GM21825 (cell line): ENCODE measurements at regions not wholly inside any gene's neighbourhood (a gene's known extent, or its start where the extent isn't known, plus 50 kb on each side); places are given as distances from the start of the nearest gene placed in this dataset.
"Not testable (repeated sequence)": the region's sequence is repeated elsewhere in the genome, so short reads cannot be mapped to it uniquely, and the experiment has no call there.

Experiments used
- ATAC-seq: cut with Tn5 transposase; IDR thresholded peaks from one replicate; pipeline ENCODE4 v1.9.1; 2021; ENCODE audit warnings: mild to moderate bottlenecking, moderate library complexity; ENCODE audit not compliant: unreplicated experiment

GRCh38 chr20:40634891-40635290 is 54.1 kb downstream of the MAFB start:
- ATAC-seq, result no peak

DNA sequence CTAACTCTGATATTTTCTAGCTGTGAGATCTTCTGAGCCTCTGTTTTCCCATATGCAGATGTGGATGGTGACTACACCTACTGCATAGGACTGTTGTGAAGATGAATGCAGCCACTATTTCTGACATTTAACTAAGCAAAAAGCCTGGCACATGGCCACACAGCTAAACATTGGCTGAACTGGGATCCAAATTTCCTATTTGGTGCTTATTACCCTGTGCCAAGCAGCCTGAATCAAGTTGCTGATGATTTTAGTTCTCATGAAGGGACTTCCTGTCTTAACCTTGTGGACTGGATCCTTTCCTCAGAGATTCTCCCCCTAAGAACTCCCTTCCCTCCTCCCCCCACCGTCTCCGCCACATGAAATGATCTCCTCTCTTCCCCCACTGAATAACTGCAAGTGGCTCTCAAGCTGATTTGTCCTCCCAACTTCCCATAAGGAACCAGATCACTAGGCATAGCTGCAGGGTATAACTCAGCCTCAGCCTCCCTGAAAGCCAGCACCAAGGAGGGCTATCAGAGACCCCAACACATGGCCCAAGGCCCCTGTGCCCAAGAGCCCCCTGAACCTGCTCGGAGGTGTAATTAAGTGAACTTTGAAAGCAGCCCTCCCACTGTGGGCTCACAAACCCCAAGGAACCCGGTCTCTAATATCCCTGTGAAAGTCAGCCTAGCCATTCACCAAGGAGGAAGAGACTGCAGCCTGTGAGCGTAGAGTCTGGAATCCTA is 55.7 kb downstream of the MAFB start:
- ATAC-seq, result no peak

GRCh38 chr20:40632346-40632976 is 56.6 kb downstream of the MAFB start:
- ATAC-seq, result no peak

GRCh38 chr20:40631119-40631631 is 57.9 kb downstream of the MAFB start:
- ATAC-seq, result no peak

DNA sequence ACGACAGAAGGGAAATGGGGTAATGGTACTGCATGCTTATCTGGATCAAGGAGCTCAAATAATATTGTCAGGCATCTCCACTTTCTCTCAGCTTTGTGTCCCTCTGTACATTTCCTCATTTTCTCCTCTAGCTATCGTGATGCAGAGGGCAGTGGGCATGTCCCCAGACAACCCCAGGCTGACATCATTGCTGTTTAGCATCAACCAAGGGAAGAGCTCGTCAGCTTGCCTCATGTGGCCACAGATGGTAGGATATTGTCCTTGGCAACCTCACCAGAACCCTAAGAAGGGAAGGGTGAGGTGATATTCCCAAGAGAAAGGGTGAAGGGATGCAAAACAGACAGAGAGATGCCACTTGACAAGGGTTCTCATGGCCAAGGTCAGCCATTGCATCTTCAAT is 58.3 kb downstream of the MAFB start:
- no peak for ATAC-seq

GRCh38 chr20:40630099-40630498 is 58.9 kb downstream of the MAFB start:
- ATAC-seq, result no peak

DNA sequence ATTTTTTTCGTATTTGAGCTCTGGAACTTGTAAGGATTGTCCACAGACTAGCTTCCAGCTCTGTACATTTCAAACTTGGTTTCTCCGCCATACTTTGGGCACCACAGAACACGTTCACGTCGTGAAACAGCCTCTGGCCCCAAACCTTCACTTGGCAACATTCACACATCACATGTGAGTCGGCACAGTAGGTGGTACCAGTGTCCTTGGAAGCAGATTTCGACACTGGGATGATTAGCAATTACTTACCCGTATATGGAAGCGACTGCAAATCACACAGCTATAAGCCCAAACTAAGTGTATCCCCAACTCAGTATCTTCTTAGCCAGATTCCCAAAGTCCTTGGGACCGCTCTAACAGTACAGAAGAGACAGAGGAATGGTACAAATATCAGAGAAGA is 60.2 kb downstream of the MAFB start:
- no peak for ATAC-seq

GRCh38 chr20:40619053-40619452 is 70.0 kb downstream of the MAFB start:
- not testable (repeated sequence) for ATAC-seq

- no peak for ATAC-seq
Observed at GRCh38 chr20:40617594-40617993, 71.4 kb downstream of the MAFB start.

DNA sequence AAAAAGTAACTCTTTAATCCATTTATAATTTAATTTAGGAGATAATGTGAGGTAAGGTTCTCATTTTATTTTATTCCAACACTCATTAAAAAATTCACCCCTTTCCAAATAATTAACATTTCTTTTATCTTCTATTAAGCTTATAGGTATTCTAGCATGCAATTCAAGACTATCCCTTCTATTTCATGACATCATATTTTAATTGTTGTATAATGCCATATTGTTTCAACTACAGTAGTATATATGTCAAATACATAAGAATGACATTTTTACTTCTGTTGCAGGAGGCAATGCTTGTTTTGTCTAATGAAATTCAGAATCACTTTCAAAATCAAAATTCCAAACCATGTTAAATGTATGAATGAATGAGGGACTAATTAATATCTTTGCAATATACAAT is 76.2 kb downstream of the MAFB start:
- ATAC-seq, result no peak

- no peak for ATAC-seq
Observed at GRCh38 chr20:40612247-40612646, 76.8 kb downstream of the MAFB start.

DNA sequence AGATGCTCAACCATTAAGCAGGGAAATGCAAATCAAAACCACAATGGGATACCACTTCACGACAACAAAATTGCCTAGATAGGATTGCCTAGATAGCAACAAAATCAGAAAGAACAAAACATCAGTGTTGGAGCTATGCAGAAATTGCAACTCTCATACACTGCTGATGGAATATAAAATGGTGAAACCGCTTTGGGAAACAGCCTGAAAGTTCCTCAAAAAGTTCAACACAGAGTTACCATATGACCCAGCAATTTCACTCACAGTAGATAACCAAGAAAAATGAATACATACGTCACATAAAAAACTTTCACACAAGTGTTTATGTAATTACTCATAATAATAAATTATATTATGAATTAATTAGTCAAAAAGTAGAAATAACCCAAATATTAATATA is 78.3 kb downstream of the MAFB start:
- ATAC-seq, result no peak

DNA sequence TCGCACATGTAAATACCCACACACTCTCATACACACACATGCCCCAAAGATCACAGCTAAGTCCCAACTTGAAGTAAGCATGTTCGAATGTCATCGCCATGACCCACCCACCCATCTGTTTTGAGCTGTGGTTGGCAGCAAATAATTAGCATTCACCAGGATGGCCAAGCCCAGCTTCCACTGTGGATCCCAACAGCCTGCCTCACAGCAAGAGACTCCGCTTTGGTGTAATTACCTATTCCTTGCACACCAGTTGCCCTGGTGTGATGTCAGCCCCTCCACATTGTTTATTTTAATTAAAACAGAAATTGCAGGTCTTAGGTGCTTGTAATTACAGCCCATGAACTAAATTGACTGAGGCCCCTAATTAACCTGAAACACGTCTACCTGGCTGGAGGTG is 81.1 kb downstream of the MAFB start:
- no peak for ATAC-seq

- no peak for ATAC-seq
Observed at GRCh38 chr20:40606660-40607059, 82.4 kb downstream of the MAFB start.

GRCh38 chr20:40606237-40606636 is 82.8 kb downstream of the MAFB start:
- ATAC-seq, result no peak

GRCh38 chr20:40604416-40604815 is 84.6 kb downstream of the MAFB start:
- no peak for ATAC-seq

DNA sequence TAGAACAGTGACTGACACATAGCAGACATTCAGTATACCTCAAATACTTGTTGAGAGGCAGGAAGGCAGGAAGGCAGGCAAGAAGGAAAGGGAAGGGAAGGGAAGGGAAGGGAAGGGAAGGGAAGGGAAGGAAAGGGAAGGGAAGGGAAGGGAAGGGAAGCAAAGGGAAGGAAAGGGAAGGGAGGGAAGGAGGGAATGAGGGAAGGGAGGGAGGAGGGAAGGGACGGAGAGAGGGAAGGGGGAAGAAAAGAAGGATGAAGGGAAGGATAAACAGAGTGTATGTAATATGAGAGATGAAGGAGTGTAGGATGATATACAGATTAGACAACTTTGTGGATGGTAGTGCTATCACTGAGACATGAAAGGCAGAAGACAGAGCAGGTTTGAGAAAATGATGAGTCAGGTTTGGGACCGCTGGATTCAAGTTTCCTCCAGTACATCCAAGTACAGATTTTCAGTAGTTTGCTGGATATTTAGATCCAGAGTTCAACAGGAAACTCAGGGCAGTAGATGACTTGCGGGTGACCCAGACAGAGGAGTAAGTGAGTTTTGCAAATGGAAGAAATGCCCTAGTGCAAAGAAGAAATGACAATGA is 85.9 kb downstream of the MAFB start:
- no peak for ATAC-seq

DNA sequence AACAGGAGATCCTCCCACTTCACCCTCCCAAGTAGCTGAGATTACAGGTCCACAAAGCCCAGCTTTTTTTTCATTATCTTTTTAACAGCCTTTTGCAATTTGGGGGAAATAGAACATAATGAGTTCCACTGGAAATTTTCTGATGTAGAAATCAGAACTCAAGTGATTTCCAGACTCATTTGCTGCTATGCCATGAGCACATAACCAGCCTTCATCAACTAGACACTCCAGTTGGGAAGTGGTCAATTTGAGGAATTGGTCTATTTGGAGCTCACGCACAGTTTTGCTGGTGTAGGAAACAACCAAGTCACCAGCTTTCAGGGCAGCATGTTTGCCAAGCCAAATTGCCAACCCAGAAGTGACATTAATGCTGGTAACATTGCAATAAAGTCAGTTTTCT is 86.7 kb downstream of the MAFB start:
- no peak for ATAC-seq

GRCh38 chr20:40600441-40601219 is 88.4 kb downstream of the MAFB start:
- no peak for ATAC-seq

DNA sequence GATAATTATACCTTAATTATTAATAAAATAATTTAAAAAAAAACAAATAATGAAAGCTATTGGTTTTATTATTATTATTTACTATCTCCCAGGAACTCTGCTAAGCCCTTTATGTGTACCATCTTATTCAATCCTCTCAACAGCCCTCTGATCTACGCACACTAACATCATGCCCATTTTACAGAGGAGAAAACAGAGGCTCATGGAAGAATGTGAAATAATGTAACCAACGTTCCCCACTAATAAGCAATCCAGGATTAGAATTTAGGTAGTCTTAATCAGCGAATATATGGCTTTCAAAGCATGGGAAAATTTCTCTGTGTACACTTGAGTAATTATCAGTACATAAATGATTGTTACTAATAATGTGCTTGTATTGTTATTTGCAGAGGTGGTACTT is 89.0 kb downstream of the MAFB start:
- no peak for ATAC-seq

DNA sequence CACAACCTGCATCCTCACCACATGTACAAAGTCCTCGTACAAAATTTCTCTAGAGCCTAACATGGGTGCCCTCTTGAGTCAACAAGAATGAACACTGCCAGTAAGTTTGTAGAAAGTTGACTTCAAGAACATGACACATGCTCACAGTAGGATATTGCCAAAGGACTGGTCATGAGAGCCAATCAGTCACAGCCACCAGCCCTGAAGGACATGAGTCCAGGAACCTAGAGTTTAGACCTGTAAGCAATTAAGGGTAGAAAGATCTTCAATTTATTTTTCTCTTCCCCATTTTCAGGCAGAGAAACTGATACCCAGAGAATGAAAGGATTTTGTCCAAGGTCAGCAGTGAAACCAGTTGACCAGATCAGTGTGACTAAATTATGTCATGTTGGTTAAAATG is 96.1 kb downstream of the MAFB start:
- ATAC-seq, result no peak
